HEK293 (cell line): ENCODE measurements at regions not wholly inside any gene's neighbourhood (a gene's known extent, or its start where the extent isn't known, plus 50 kb on each side); places are given as distances from the start of the nearest gene placed in this dataset.

Experiments
- ZNF610 ChIP-seq: fragments of 450-650 bp; formaldehyde crosslinking; IDR thresholded peaks from 2 replicates; pipeline ENCODE4 v1.5.1; 2016; ENCODE audit warnings: missing biosample characterization, missing genetic modification characterization, borderline replicate concordance
- TF ChIP-seq, protein P1 (sequence below): fragments of 450-650 bp; formaldehyde crosslinking; IDR thresholded peaks from 2 replicates; pipeline ENCODE4 v1.5.1; 2016; ENCODE audit warnings: missing biosample characterization, missing genetic modification characterization, borderline replicate concordance
- TF ChIP-seq, protein P2 (sequence below): fragments of 450-650 bp; formaldehyde crosslinking; IDR thresholded peaks from 2 replicates; pipeline ENCODE4 v1.5.1; 2016; ENCODE audit warnings: missing biosample characterization, missing genetic modification characterization

DNA sequence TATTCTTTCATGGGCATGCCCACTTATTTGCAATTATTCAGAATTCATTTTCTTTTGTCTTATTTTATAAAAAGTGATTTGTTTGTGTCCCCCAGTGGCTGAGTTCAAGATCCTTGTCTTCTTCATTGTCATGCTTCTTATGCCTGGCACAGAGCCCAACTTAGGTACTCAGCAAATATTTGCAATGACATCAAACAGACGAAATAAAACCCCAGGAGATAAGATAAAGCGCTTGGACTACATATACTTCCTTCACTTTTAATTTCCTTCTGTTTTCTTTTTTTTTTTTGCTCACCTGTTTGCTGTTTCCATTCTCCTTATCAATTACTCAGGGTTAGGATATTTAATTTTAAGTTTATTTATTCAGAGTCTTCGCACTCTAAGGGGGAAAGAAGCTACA lies 225.0 kb downstream of the SDHAF3 start:
- TF ChIP-seq, protein P1, sequence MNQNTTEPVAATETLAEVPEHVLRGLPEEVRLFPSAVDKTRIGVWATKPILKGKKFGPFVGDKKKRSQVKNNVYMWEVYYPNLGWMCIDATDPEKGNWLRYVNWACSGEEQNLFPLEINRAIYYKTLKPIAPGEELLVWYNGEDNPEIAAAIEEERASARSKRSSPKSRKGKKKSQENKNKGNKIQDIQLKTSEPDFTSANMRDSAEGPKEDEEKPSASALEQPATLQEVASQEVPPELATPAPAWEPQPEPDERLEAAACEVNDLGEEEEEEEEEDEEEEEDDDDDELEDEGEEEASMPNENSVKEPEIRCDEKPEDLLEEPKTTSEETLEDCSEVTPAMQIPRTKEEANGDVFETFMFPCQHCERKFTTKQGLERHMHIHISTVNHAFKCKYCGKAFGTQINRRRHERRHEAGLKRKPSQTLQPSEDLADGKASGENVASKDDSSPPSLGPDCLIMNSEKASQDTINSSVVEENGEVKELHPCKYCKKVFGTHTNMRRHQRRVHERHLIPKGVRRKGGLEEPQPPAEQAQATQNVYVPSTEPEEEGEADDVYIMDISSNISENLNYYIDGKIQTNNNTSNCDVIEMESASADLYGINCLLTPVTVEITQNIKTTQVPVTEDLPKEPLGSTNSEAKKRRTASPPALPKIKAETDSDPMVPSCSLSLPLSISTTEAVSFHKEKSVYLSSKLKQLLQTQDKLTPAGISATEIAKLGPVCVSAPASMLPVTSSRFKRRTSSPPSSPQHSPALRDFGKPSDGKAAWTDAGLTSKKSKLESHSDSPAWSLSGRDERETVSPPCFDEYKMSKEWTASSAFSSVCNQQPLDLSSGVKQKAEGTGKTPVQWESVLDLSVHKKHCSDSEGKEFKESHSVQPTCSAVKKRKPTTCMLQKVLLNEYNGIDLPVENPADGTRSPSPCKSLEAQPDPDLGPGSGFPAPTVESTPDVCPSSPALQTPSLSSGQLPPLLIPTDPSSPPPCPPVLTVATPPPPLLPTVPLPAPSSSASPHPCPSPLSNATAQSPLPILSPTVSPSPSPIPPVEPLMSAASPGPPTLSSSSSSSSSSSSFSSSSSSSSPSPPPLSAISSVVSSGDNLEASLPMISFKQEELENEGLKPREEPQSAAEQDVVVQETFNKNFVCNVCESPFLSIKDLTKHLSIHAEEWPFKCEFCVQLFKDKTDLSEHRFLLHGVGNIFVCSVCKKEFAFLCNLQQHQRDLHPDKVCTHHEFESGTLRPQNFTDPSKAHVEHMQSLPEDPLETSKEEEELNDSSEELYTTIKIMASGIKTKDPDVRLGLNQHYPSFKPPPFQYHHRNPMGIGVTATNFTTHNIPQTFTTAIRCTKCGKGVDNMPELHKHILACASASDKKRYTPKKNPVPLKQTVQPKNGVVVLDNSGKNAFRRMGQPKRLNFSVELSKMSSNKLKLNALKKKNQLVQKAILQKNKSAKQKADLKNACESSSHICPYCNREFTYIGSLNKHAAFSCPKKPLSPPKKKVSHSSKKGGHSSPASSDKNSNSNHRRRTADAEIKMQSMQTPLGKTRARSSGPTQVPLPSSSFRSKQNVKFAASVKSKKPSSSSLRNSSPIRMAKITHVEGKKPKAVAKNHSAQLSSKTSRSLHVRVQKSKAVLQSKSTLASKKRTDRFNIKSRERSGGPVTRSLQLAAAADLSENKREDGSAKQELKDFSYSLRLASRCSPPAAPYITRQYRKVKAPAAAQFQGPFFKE (tag by site-specific recombination) = no peak
- no peak for TF ChIP-seq ZNF610 (tag by site-specific recombination)
- TF ChIP-seq, protein P2, sequence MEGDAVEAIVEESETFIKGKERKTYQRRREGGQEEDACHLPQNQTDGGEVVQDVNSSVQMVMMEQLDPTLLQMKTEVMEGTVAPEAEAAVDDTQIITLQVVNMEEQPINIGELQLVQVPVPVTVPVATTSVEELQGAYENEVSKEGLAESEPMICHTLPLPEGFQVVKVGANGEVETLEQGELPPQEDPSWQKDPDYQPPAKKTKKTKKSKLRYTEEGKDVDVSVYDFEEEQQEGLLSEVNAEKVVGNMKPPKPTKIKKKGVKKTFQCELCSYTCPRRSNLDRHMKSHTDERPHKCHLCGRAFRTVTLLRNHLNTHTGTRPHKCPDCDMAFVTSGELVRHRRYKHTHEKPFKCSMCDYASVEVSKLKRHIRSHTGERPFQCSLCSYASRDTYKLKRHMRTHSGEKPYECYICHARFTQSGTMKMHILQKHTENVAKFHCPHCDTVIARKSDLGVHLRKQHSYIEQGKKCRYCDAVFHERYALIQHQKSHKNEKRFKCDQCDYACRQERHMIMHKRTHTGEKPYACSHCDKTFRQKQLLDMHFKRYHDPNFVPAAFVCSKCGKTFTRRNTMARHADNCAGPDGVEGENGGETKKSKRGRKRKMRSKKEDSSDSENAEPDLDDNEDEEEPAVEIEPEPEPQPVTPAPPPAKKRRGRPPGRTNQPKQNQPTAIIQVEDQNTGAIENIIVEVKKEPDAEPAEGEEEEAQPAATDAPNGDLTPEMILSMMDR = no peak
